ENCODE measurements at regions not wholly inside any gene's neighbourhood (a gene's known extent, or its start where the extent isn't known, plus 50 kb on each side); places are given as distances from the start of the nearest gene placed in this dataset.
"Not testable (repeated sequence)": the region's sequence is repeated elsewhere in the genome, so short reads cannot be mapped to it uniquely, and the experiment has no call there.

- no peak for DNase-seq (ENCODE audit: low read depth)
These were observed 147.8 kb upstream of the KLF6 start for GRCh38 chr10:3932597-3933375.

- DNase-seq (ENCODE audit: low read depth), result no peak
These were observed 146.9 kb upstream of the KLF6 start for GRCh38 chr10:3931901-3932300.

GRCh38 chr10:3931224-3931623 is 146.2 kb upstream of the KLF6 start:
- DNase-seq (ENCODE audit: low read depth), result no peak

GRCh38 chr10:3928569-3928968 is 143.6 kb upstream of the KLF6 start:
- DNase-seq (ENCODE audit: low read depth), result no peak

GRCh38 chr10:3928078-3928477 is 143.1 kb upstream of the KLF6 start:
- no peak for DNase-seq (ENCODE audit: low read depth)

- no peak for DNase-seq (ENCODE audit: low read depth)
These were observed 141.9 kb upstream of the KLF6 start for GRCh38 chr10:3926675-3927525.

GRCh38 chr10:3926258-3926657 is 141.2 kb upstream of the KLF6 start:
- DNase-seq (ENCODE audit: low read depth), result no peak

- DNase-seq (ENCODE audit: low read depth), result no peak
These were observed 140.2 kb upstream of the KLF6 start for GRCh38 chr10:3925184-3925583.

- DNase-seq (ENCODE audit: low read depth), result no peak
These were observed 139.3 kb upstream of the KLF6 start for GRCh38 chr10:3924344-3924743.

GRCh38 chr10:3923033-3923432 is 138.0 kb upstream of the KLF6 start:
- no peak for DNase-seq (ENCODE audit: low read depth)

GRCh38 chr10:3919709-3920308 is 134.8 kb upstream of the KLF6 start:
- DNase-seq (ENCODE audit: low read depth), result no peak

GRCh38 chr10:3917392-3917791 is 132.4 kb upstream of the KLF6 start:
- not testable (repeated sequence) for DNase-seq (ENCODE audit: low read depth)

GRCh38 chr10:3914733-3915132 is 129.7 kb upstream of the KLF6 start:
- no peak for DNase-seq (ENCODE audit: low read depth)

GRCh38 chr10:3911713-3912442 is 126.9 kb upstream of the KLF6 start:
- no peak for DNase-seq (ENCODE audit: low read depth)

GRCh38 chr10:3911241-3911640 is 126.2 kb upstream of the KLF6 start:
- no peak for DNase-seq (ENCODE audit: low read depth)

GRCh38 chr10:3909339-3909738 is 124.3 kb upstream of the KLF6 start:
- DNase-seq (ENCODE audit: low read depth), result no peak

GRCh38 chr10:3908183-3908582 is 123.2 kb upstream of the KLF6 start:
- no peak for DNase-seq (ENCODE audit: low read depth)

- no peak for DNase-seq (ENCODE audit: low read depth)
These were observed 122.5 kb upstream of the KLF6 start for GRCh38 chr10:3907514-3907913.

GRCh38 chr10:3906511-3907111 is 121.6 kb upstream of the KLF6 start:
- no peak for DNase-seq (ENCODE audit: low read depth)

- no peak for DNase-seq (ENCODE audit: low read depth)
These were observed 119.5 kb upstream of the KLF6 start for GRCh38 chr10:3904419-3904960.

- no peak for DNase-seq (ENCODE audit: low read depth)
These were observed 117.9 kb upstream of the KLF6 start for GRCh38 chr10:3902809-3903410.

Measured in T-helper 22 cell (primary cell).